ENCODE measurements at regions not wholly inside any gene's neighbourhood (a gene's known extent, or its start where the extent isn't known, plus 50 kb on each side); places are given as distances from the start of the nearest gene placed in this dataset.

GRCh38 chr9:108047264-108047663, 557.7 kb upstream of the KLF4 start:
- no peak for TF ChIP-seq SOX6 (IDR thresholded peaks at IDR 0.05)
- no peak for TF ChIP-seq SOX6 (CRISPR knock-in tag; IDR thresholded peaks at IDR 0.05)
- TF ChIP-seq, protein P1, sequence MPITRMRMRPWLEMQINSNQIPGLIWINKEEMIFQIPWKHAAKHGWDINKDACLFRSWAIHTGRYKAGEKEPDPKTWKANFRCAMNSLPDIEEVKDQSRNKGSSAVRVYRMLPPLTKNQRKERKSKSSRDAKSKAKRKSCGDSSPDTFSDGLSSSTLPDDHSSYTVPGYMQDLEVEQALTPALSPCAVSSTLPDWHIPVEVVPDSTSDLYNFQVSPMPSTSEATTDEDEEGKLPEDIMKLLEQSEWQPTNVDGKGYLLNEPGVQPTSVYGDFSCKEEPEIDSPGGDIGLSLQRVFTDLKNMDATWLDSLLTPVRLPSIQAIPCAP (CRISPR knock-in tag; IDR thresholded peaks at IDR 0.05; ENCODE audit: low read depth), result no peak
- no peak for TF ChIP-seq ARNT2 (CRISPR knock-in tag; IDR thresholded peaks at IDR 0.05; ENCODE audit: low read depth)
- TF ChIP-seq CHD4 (IDR thresholded peaks at IDR 0.05; ENCODE audit: borderline replicate concordance, low read length), result no peak
- TF ChIP-seq PHF20 (CRISPR knock-in tag; IDR thresholded peaks at IDR 0.05), result no peak
- no peak for TF ChIP-seq EZH2 (conservative IDR thresholded peaks at IDR 0.05; ENCODE audit: low read depth, low read length)

Measured in HepG2 (cell line).